ENCODE measurements at regions not wholly inside any gene's neighbourhood (a gene's known extent, or its start where the extent isn't known, plus 50 kb on each side); places are given as distances from the start of the nearest gene placed in this dataset.

DNA sequence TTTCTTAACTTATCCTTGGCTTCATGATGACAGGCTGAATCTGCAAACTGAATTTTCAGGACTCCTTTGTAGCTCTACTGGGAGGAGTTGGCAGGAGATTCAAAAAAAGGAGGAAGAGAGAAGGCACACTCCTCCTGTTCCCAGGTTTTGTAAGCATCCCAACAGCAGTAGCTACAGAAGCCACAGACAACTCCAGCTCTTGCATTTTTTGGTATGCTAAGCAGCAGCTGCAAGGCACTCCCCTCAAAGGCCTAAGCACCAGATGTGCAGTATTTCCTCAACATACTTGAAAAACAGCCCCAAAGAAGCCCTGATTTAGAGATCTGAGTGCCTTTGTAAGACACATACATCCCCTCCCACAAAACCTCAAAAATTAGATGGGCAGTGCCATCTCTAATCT lies 328.6 kb upstream of the SYNCRIP start:
- H2AFZ ChIP-seq (ENCODE audit: low read length) = no peak overlapping the region
- H4K20me1 ChIP-seq (ENCODE audit: insufficient read depth, low read depth, low read length) = no peaks in the 10 kb centered on the region

GRCh38 chr6:85966828-85967227 lies 324.1 kb upstream of the SYNCRIP start:
- no peak overlapping the region for H3K4me2 ChIP-seq (ENCODE audit: low read depth, low read length, poor library complexity, severe bottlenecking)

More for the DNA sequence above, 328.6 kb upstream of the SYNCRIP start:
- Histone ChIP-seq H3K79me2 (ENCODE audit: low read length) (no peaks in the 10 kb centered on the region), H3K9me3 (ENCODE audit: low read length) (no peaks in the 10 kb centered on the region), H3K4me1 (ENCODE audit: low read length) (no peaks in the 10 kb centered on the region), H3K27me3 (ENCODE audit: low read length) (no peaks in the 10 kb centered on the region), H3K9ac (ENCODE audit: low read length) (no peak overlapping the region), H3K9me2 (replicated peaks; ENCODE audit: insufficient read depth, low read length) (no peaks in the 10 kb centered on the region), H3K27ac (ENCODE audit: low read length) (no peak overlapping the region), H3K4me3 (ENCODE audit: low read length) (no peak overlapping the region), H3K36me3 (ENCODE audit: insufficient read depth, low read length) (no peaks in the 10 kb centered on the region), H3K4me2 (ENCODE audit: low read depth, low read length, poor library complexity, severe bottlenecking) (no peak overlapping the region)
- no peak for DNase-seq

DNA sequence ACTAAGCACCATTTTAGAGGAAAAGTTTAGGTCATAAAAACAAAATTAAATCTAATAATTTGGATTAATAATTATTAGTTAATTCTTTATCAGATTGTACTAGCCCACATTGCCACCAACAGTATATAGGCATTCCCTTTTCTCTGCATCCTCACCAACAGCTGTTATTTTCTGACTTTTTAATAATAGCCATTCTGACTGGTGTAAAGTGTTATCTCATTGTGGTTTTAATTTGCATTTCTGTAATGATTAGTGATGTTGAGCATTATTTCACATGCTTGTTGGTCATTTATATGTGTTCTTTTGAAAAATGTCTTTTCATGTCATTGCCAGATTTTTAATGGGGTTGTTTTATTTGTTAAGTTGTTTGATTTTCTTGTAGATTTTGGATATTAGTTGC lies 319.1 kb upstream of the SYNCRIP start:
- no peaks in the 10 kb centered on the region for H3K4me1 ChIP-seq (ENCODE audit: low read length)
- H3K4me3 ChIP-seq (ENCODE audit: low read length) = no peak overlapping the region
- H3K9me3 ChIP-seq (ENCODE audit: low read length) = no peaks in the 10 kb centered on the region
- no peaks in the 10 kb centered on the region for H3K36me3 ChIP-seq (ENCODE audit: insufficient read depth, low read length)
- H3K4me2 ChIP-seq (ENCODE audit: low read depth, low read length, poor library complexity, severe bottlenecking) = no peak overlapping the region
- no peak overlapping the region for H2AFZ ChIP-seq (ENCODE audit: low read length)
- no peak overlapping the region for H3K27ac ChIP-seq (ENCODE audit: low read length)
- no peaks in the 10 kb centered on the region for H3K27me3 ChIP-seq (ENCODE audit: low read length)
- H3K9ac ChIP-seq (ENCODE audit: low read length) = no peak overlapping the region
- no peaks in the 10 kb centered on the region for H3K79me2 ChIP-seq (ENCODE audit: low read length)
- H3K9me2 ChIP-seq (replicated peaks; ENCODE audit: insufficient read depth, low read length) = no peaks in the 10 kb centered on the region
- H4K20me1 ChIP-seq (ENCODE audit: insufficient read depth, low read depth, low read length) = no peaks in the 10 kb centered on the region
- no peak for DNase-seq

More at GRCh38 chr6:85966828-85967227, 324.1 kb upstream of the SYNCRIP start:
- Histone ChIP-seq H3K79me2 (ENCODE audit: low read length) (no peaks in the 10 kb centered on the region), H2AFZ (ENCODE audit: low read length) (no peak overlapping the region), H3K9me2 (replicated peaks; ENCODE audit: insufficient read depth, low read length) (no peaks in the 10 kb centered on the region), H3K9ac (ENCODE audit: low read length) (no peak overlapping the region), H4K20me1 (ENCODE audit: insufficient read depth, low read depth, low read length) (no peaks in the 10 kb centered on the region), H3K36me3 (ENCODE audit: insufficient read depth, low read length) (no peaks in the 10 kb centered on the region), H3K27me3 (ENCODE audit: low read length) (no peaks in the 10 kb centered on the region), H3K27ac (ENCODE audit: low read length) (no peak overlapping the region), H3K4me1 (ENCODE audit: low read length) (no peaks in the 10 kb centered on the region), H3K9me3 (ENCODE audit: low read length) (no peaks in the 10 kb centered on the region), H3K4me3 (ENCODE audit: low read length) (no peak overlapping the region)
- no peak for DNase-seq

GRCh38 chr6:85961125-85961524 lies 318.4 kb upstream of the SYNCRIP start:
- H4K20me1 ChIP-seq (ENCODE audit: insufficient read depth, low read depth, low read length) = no peaks in the 10 kb centered on the region
- H3K4me3 ChIP-seq (ENCODE audit: low read length) = no peak overlapping the region
- H3K9ac ChIP-seq (ENCODE audit: low read length) = no peak overlapping the region
- no peaks in the 10 kb centered on the region for H3K79me2 ChIP-seq (ENCODE audit: low read length)
- no peak overlapping the region for H3K4me2 ChIP-seq (ENCODE audit: low read depth, low read length, poor library complexity, severe bottlenecking)
- DNase-seq = no peak
- no peaks in the 10 kb centered on the region for H3K9me2 ChIP-seq (replicated peaks; ENCODE audit: insufficient read depth, low read length)
- H2AFZ ChIP-seq (ENCODE audit: low read length) = no peak overlapping the region
- H3K27ac ChIP-seq (ENCODE audit: low read length) = no peak overlapping the region
- H3K4me1 ChIP-seq (ENCODE audit: low read length) = no peaks in the 10 kb centered on the region
- H3K27me3 ChIP-seq (ENCODE audit: low read length) = no peaks in the 10 kb centered on the region
- no peaks in the 10 kb centered on the region for H3K9me3 ChIP-seq (ENCODE audit: low read length)
- H3K36me3 ChIP-seq (ENCODE audit: insufficient read depth, low read length) = no peaks in the 10 kb centered on the region

DNA sequence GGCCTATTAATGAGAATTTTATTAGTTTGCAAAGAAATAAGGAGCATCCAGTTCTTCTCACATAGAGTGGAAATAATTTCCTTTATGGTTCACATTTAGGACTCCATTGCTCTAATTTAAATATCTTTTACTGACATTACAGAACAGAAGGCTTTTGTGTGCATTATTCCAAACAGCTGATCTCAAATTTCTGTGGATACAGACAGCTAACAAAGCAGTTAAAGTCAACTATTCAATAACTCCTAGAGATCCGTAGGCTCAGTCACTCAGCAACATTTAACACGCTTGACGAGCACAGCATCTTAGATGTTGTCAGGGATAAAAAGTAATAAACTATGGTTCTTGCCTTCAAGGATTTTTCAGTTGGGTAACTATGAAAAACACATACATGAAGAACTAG lies 305.8 kb upstream of the SYNCRIP start:
- H3K27ac ChIP-seq (ENCODE audit: low read length) = no peak overlapping the region
- DNase-seq = no peak
- H3K9me2 ChIP-seq (replicated peaks; ENCODE audit: insufficient read depth, low read length) = no peaks in the 10 kb centered on the region

GRCh38 chr6:85945459-85946185 lies 302.9 kb upstream of the SYNCRIP start:
- DNase-seq = no peak
- no peaks in the 10 kb centered on the region for H3K4me1 ChIP-seq (ENCODE audit: low read length)
- H3K4me3 ChIP-seq (ENCODE audit: low read length) = no peak overlapping the region
- no peaks in the 10 kb centered on the region for H3K9me2 ChIP-seq (replicated peaks; ENCODE audit: insufficient read depth, low read length)
- H3K9me3 ChIP-seq (ENCODE audit: low read length) = no peaks in the 10 kb centered on the region
- H3K27me3 ChIP-seq (ENCODE audit: low read length) = no peaks in the 10 kb centered on the region
- no peaks in the 10 kb centered on the region for H3K36me3 ChIP-seq (ENCODE audit: insufficient read depth, low read length)
- no peaks in the 10 kb centered on the region for H3K79me2 ChIP-seq (ENCODE audit: low read length)
- H3K4me2 ChIP-seq (ENCODE audit: low read depth, low read length, poor library complexity, severe bottlenecking) = no peak overlapping the region
- H4K20me1 ChIP-seq (ENCODE audit: insufficient read depth, low read depth, low read length) = no peaks in the 10 kb centered on the region
- H2AFZ ChIP-seq (ENCODE audit: low read length) = no peak overlapping the region
- no peak overlapping the region for H3K27ac ChIP-seq (ENCODE audit: low read length)
- no peak overlapping the region for H3K9ac ChIP-seq (ENCODE audit: low read length)

More for the DNA sequence above, 305.8 kb upstream of the SYNCRIP start:
- Histone ChIP-seq H3K36me3 (ENCODE audit: insufficient read depth, low read length) (no peaks in the 10 kb centered on the region), H3K9me3 (ENCODE audit: low read length) (no peaks in the 10 kb centered on the region), H3K79me2 (ENCODE audit: low read length) (no peaks in the 10 kb centered on the region), H3K4me1 (ENCODE audit: low read length) (no peaks in the 10 kb centered on the region), H3K27me3 (ENCODE audit: low read length) (no peaks in the 10 kb centered on the region), H4K20me1 (ENCODE audit: insufficient read depth, low read depth, low read length) (no peaks in the 10 kb centered on the region), H3K9ac (ENCODE audit: low read length) (no peak overlapping the region), H2AFZ (ENCODE audit: low read length) (no peak overlapping the region), H3K4me2 (ENCODE audit: low read depth, low read length, poor library complexity, severe bottlenecking) (no peak overlapping the region), H3K4me3 (ENCODE audit: low read length) (no peak overlapping the region)

GRCh38 chr6:85944776-85945175 lies 302.1 kb upstream of the SYNCRIP start:
- H3K4me3 ChIP-seq (ENCODE audit: low read length) = no peak overlapping the region
- H3K9ac ChIP-seq (ENCODE audit: low read length) = no peak overlapping the region
- H3K9me2 ChIP-seq (replicated peaks; ENCODE audit: insufficient read depth, low read length) = no peaks in the 10 kb centered on the region
- no peaks in the 10 kb centered on the region for H3K79me2 ChIP-seq (ENCODE audit: low read length)
- H2AFZ ChIP-seq (ENCODE audit: low read length) = no peak overlapping the region
- no peaks in the 10 kb centered on the region for H3K4me1 ChIP-seq (ENCODE audit: low read length)
- no peaks in the 10 kb centered on the region for H4K20me1 ChIP-seq (ENCODE audit: insufficient read depth, low read depth, low read length)
- H3K4me2 ChIP-seq (ENCODE audit: low read depth, low read length, poor library complexity, severe bottlenecking) = no peak overlapping the region
- no peaks in the 10 kb centered on the region for H3K27me3 ChIP-seq (ENCODE audit: low read length)
- H3K36me3 ChIP-seq (ENCODE audit: insufficient read depth, low read length) = no peaks in the 10 kb centered on the region
- DNase-seq = no peak
- H3K27ac ChIP-seq (ENCODE audit: low read length) = no peak overlapping the region
- no peaks in the 10 kb centered on the region for H3K9me3 ChIP-seq (ENCODE audit: low read length)

DNA sequence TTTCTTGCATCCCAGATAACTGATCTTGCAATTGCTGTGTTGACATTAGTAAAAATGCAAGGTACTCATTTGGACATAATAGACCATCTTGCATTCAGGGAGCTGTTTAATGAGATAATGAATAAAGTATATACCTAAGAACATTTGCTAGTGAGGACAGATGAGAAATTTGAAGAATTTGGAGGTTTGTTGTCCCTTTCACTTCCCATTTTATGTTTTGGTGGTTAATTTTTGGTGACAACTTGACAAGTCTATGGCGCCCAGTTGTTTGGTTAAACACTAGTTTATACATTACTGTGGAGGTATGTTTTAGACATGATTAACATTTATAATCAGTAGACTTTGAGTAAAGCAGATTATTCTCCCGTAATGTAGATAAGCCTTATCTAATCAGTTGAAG lies 300.2 kb upstream of the SYNCRIP start:
- H3K4me3 ChIP-seq (ENCODE audit: low read length) = no peak overlapping the region
- H3K79me2 ChIP-seq (ENCODE audit: low read length) = no peaks in the 10 kb centered on the region
- no peaks in the 10 kb centered on the region for H4K20me1 ChIP-seq (ENCODE audit: insufficient read depth, low read depth, low read length)
- no peak overlapping the region for H3K9ac ChIP-seq (ENCODE audit: low read length)
- H3K9me3 ChIP-seq (ENCODE audit: low read length) = no peaks in the 10 kb centered on the region
- no peak overlapping the region for H3K27ac ChIP-seq (ENCODE audit: low read length)
- H3K27me3 ChIP-seq (ENCODE audit: low read length) = no peaks in the 10 kb centered on the region
- no peak for DNase-seq
- H2AFZ ChIP-seq (ENCODE audit: low read length) = no peak overlapping the region
- H3K9me2 ChIP-seq (replicated peaks; ENCODE audit: insufficient read depth, low read length) = no peaks in the 10 kb centered on the region
- no peak overlapping the region for H3K4me2 ChIP-seq (ENCODE audit: low read depth, low read length, poor library complexity, severe bottlenecking)
- H3K36me3 ChIP-seq (ENCODE audit: insufficient read depth, low read length) = no peaks in the 10 kb centered on the region
- H3K4me1 ChIP-seq (ENCODE audit: low read length) = no peaks in the 10 kb centered on the region
